Astrocyte of the spinal cord (primary cell): ENCODE measurements at regions not wholly inside any gene's neighbourhood (a gene's known extent, or its start where the extent isn't known, plus 50 kb on each side); places are given as distances from the start of the nearest gene placed in this dataset.
"Not testable (repeated sequence)": the region's sequence is repeated elsewhere in the genome, so short reads cannot be mapped to it uniquely, and the experiment has no call there.

Experiments used
- DNase-seq: peaks from one replicate; pipeline ENCODE4 v3.0.0; 2011; ENCODE audit warnings: low read depth, low spot score
- H3K4me3 ChIP-seq: 2 replicates; pipeline ENCODE4 v1.5.1; 2011; ENCODE audit warnings: low read depth, mild to moderate bottlenecking, low read length, moderate library complexity
- in situ Hi-C: cut with HindIII; loops from 2 replicates; pipeline ENCODE4 v1.10.0; 2017; ENCODE audit warnings: low sequenced_read_pairs
- TF ChIP-seq, protein P1 (sequence below): IDR thresholded peaks from 2 replicates; pipeline ENCODE4 v1.5.1; 2012; ENCODE audit warnings: low read depth, mild to moderate bottlenecking, low read length, inconsistent platforms

DNA sequence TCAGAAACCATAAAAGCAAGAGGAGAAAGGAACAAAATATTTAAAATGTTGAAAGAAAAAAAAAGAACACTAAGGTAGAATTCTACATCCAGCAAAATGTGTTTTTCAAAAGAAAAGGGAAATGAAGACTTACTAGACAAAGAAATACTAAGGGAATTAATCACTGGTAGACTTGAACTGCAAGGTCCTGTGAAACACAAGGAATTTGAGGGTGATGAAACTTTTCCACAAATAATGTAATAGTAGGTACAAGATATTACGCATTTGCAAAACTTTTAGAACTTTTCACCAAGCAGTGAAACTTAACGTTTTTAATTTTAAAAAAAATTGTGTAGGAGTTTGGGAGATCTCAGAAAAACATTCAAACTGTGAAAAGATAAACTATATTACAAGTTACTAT is 180.3 kb upstream of the MAGEB16 start:
- in situ Hi-C loops: no loop called here
- H3K4me3 ChIP-seq: no peak overlapping the region
- DNase-seq: no peak
- TF ChIP-seq, protein P1, sequence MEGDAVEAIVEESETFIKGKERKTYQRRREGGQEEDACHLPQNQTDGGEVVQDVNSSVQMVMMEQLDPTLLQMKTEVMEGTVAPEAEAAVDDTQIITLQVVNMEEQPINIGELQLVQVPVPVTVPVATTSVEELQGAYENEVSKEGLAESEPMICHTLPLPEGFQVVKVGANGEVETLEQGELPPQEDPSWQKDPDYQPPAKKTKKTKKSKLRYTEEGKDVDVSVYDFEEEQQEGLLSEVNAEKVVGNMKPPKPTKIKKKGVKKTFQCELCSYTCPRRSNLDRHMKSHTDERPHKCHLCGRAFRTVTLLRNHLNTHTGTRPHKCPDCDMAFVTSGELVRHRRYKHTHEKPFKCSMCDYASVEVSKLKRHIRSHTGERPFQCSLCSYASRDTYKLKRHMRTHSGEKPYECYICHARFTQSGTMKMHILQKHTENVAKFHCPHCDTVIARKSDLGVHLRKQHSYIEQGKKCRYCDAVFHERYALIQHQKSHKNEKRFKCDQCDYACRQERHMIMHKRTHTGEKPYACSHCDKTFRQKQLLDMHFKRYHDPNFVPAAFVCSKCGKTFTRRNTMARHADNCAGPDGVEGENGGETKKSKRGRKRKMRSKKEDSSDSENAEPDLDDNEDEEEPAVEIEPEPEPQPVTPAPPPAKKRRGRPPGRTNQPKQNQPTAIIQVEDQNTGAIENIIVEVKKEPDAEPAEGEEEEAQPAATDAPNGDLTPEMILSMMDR: no peak

DNA sequence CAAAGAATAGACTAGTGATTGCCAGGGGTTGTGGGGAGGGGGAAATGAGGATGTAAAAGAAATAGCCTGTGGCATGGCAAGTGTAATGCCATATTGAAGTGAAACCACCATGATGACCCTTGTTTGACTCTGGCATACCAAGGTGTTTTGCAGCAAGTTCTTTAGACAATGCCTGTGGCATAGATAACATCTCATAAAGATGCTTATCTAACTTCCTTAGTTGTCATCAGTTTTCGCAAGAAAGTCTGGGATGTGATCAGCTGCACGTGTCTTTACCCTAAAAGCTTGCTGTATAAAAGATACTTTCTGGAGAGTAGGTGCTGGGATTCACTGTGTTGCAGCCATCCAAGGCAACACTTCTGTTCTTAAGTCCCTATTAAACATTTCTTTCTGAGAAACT is 176.1 kb upstream of the MAGEB16 start:
- H3K4me3 ChIP-seq: no peak overlapping the region
- DNase-seq: no peak
- TF ChIP-seq, protein P1: no peak
- in situ Hi-C loops: no loop called here

- no peak for DNase-seq
- in situ Hi-C loops: no loop called here
- TF ChIP-seq, protein P1: no peak
- no peak overlapping the region for H3K4me3 ChIP-seq
These were observed 175.5 kb upstream of the MAGEB16 start for GRCh38 chrX:35622601-35623000.

GRCh38 chrX:35625714-35626113 is 172.4 kb upstream of the MAGEB16 start:
- in situ Hi-C loops: no loop called here
- H3K4me3 ChIP-seq: no peak overlapping the region
- DNase-seq: no peak
- TF ChIP-seq, protein P1: no peak

- in situ Hi-C loops: no loop called here
- no peak for DNase-seq
- TF ChIP-seq, protein P1: no peak
- no peak overlapping the region for H3K4me3 ChIP-seq
These were observed 172.0 kb upstream of the MAGEB16 start for GRCh38 chrX:35626124-35626523.

- in situ Hi-C loops, H3K4me3 ChIP-seq, DNase-seq: not testable (repeated sequence)
These were observed 162.2 kb upstream of the MAGEB16 start for GRCh38 chrX:35635971-35636370.

DNA sequence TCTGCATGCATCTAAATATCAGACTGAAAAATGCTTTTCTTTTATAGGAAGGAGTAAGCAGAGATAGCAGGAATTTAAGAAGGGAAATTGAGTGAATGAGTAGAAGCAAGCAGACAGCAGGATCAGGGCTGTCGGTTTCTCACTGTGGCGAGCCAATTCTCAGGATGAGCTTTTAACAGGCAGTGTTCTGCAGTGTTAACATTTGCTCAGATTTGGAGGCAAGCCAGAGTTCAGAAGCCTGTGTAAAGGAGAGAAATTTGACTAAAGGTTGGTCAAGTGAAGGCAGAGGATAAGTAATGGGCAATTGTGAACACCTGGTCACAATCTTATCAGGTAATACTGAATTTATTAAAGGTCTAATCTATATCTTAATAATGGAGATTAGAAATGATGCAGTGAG is 133.3 kb upstream of the MAGEB16 start:
- TF ChIP-seq, protein P1: no peak
- DNase-seq: no peak
- in situ Hi-C loops: no loop called here
- no peak overlapping the region for H3K4me3 ChIP-seq
